ENCODE measurements at regions not wholly inside any gene's neighbourhood (a gene's known extent, or its start where the extent isn't known, plus 50 kb on each side); places are given as distances from the start of the nearest gene placed in this dataset.

- H4K20me1 ChIP-seq (ENCODE audit: insufficient read depth), result no peaks in the 10 kb centered on the region
- H3K9me2 ChIP-seq (ENCODE audit: insufficient read depth, low read length), result no peaks in the 10 kb centered on the region
- H3K9me3 ChIP-seq (ENCODE audit: low read length), result no peaks in the 10 kb centered on the region
- no peak overlapping the region for H3K4me3 ChIP-seq (ENCODE audit: low read length)
- no peak for TF ChIP-seq EP300 (conservative IDR thresholded peaks at IDR 0.05; ENCODE audit: poor library complexity, severe bottlenecking)
- no peaks in the 10 kb centered on the region for H3F3A ChIP-seq (ENCODE audit: insufficient read depth, low read length, poor library complexity, severe bottlenecking)
- no peak overlapping the region for H2AFZ ChIP-seq (ENCODE audit: low read depth, low read length)
- H3K36me3 ChIP-seq (ENCODE audit: insufficient read depth, low read length), result no peaks in the 10 kb centered on the region
- no peaks in the 10 kb centered on the region for H3K79me2 ChIP-seq (replicated peaks; ENCODE audit: insufficient read depth, low read length)
- H3K9ac ChIP-seq (ENCODE audit: low read length), result no peak overlapping the region
- H3K27ac ChIP-seq (ENCODE audit: low read length), result no peak overlapping the region
- H3K4me2 ChIP-seq (ENCODE audit: low read length), result no peak overlapping the region
- no peaks in the 10 kb centered on the region for H3K27me3 ChIP-seq (ENCODE audit: insufficient read depth, low read depth, low read length)
Measured at GRCh38 chr7:24191362-24191761, 92.6 kb upstream of the NPY start.

- no peaks in the 10 kb centered on the region for H3K9me2 ChIP-seq (ENCODE audit: insufficient read depth, low read length)
Measured at GRCh38 chr7:24192053-24192452, 91.9 kb upstream of the NPY start.

More at GRCh38 chr7:24192053-24192452, 91.9 kb upstream of the NPY start:
- H3K79me2 ChIP-seq (replicated peaks; ENCODE audit: insufficient read depth, low read length), result no peaks in the 10 kb centered on the region
- no peaks in the 10 kb centered on the region for H4K20me1 ChIP-seq (ENCODE audit: insufficient read depth)
- H3K4me2 ChIP-seq (ENCODE audit: low read length), result no peak overlapping the region
- H3K36me3 ChIP-seq (ENCODE audit: insufficient read depth, low read length), result no peaks in the 10 kb centered on the region
- no peak for TF ChIP-seq TAF1 (IDR thresholded peaks at IDR 0.05; ENCODE audit: low read depth)
- TF ChIP-seq RAD21 (conservative IDR thresholded peaks at IDR 0.05), result no peak
- no peak for TF ChIP-seq SMC3 (conservative IDR thresholded peaks at IDR 0.05; ENCODE audit: poor library complexity)
- TF ChIP-seq POLR2AphosphoS5 (IDR thresholded peaks at IDR 0.05), result no peak
- no peak for TF ChIP-seq EP300 (conservative IDR thresholded peaks at IDR 0.05; ENCODE audit: poor library complexity, severe bottlenecking)
- no peak for TF ChIP-seq EZH2 (IDR thresholded peaks at IDR 0.05; ENCODE audit: borderline replicate concordance, insufficient read depth, low read length, poor library complexity, severe bottlenecking)
- TF ChIP-seq REST (IDR thresholded peaks at IDR 0.05; ENCODE audit: borderline replicate concordance), result no peak
- no peak for TF ChIP-seq MXI1 (conservative IDR thresholded peaks at IDR 0.05; ENCODE audit: poor library complexity, severe bottlenecking)
- no peak for TF ChIP-seq CTCF (IDR thresholded peaks at IDR 0.05; ENCODE audit: poor library complexity, severe bottlenecking)
- H3K9me3 ChIP-seq (ENCODE audit: low read length), result no peaks in the 10 kb centered on the region
- no peaks in the 10 kb centered on the region for H3F3A ChIP-seq (ENCODE audit: insufficient read depth, low read length, poor library complexity, severe bottlenecking)
- H3K4me3 ChIP-seq (ENCODE audit: low read length), result no peak overlapping the region
- no peak overlapping the region for H3K27ac ChIP-seq (ENCODE audit: low read length)
- H3K27me3 ChIP-seq (ENCODE audit: insufficient read depth, low read depth, low read length), result no peaks in the 10 kb centered on the region
- H3K9ac ChIP-seq (ENCODE audit: low read length), result no peak overlapping the region
- H2AFZ ChIP-seq (ENCODE audit: low read depth, low read length), result no peak overlapping the region
